SKM-1 (cell line): ENCODE measurements at regions not wholly inside any gene's neighbourhood (a gene's known extent, or its start where the extent isn't known, plus 50 kb on each side); places are given as distances from the start of the nearest gene placed in this dataset.

ENCODE experiments used
- DNase-seq: peaks from one replicate; lab custom pipeline; 2025; ENCODE audit not compliant: unreplicated experiment; lab: John Stamatoyannopoulos, UW

GRCh38 chr2:176388861-176389260, 119.6 kb downstream of the MTX2 start:
- no peak for DNase-seq

GRCh38 chr2:176390276-176391147, 121.3 kb downstream of the MTX2 start:
- DNase-seq, result no peak

GRCh38 chr2:176391148-176391419, 121.8 kb downstream of the MTX2 start:
- DNase-seq, result no peak

- no peak for DNase-seq
These were observed 123.0 kb downstream of the MTX2 start for GRCh38 chr2:176392249-176392648.

GRCh38 chr2:176392744-176393414, 123.6 kb downstream of the MTX2 start:
- no peak for DNase-seq

- DNase-seq, result no peak
These were observed 126.1 kb downstream of the MTX2 start for GRCh38 chr2:176395273-176395854.

GRCh38 chr2:176398243-176399073, 129.2 kb downstream of the MTX2 start:
- DNase-seq, result no peak

GRCh38 chr2:176399074-176399598, 129.9 kb downstream of the MTX2 start:
- no peak for DNase-seq

- no peak for DNase-seq
These were observed 136.2 kb downstream of the MTX2 start for GRCh38 chr2:176405477-176405876.

- DNase-seq, result no peak
These were observed 138.5 kb downstream of the MTX2 start for GRCh38 chr2:176407706-176408105.

- no peak for DNase-seq
These were observed 140.4 kb downstream of the MTX2 start for GRCh38 chr2:176409671-176410070.

- DNase-seq, result no peak
These were observed 142.9 kb downstream of the MTX2 start for GRCh38 chr2:176412136-176412535.

GRCh38 chr2:176413786-176414185, 144.5 kb downstream of the MTX2 start:
- DNase-seq, result no peak

- no peak for DNase-seq
These were observed 145.4 kb downstream of the MTX2 start for GRCh38 chr2:176414641-176415040.

- no peak for DNase-seq
These were observed 146.1 kb downstream of the MTX2 start for GRCh38 chr2:176415174-176415895.

- DNase-seq, result no peak
These were observed 146.8 kb downstream of the MTX2 start for GRCh38 chr2:176415937-176416499.

GRCh38 chr2:176418768-176419167, 149.5 kb downstream of the MTX2 start:
- no peak for DNase-seq

GRCh38 chr2:176419591-176420071, 150.4 kb downstream of the MTX2 start:
- no peak for DNase-seq

- DNase-seq, result no peak
These were observed 152.2 kb downstream of the MTX2 start for GRCh38 chr2:176421297-176422050.
